IMR-90 (cell line): ENCODE measurements at regions not wholly inside any gene's neighbourhood (a gene's known extent, or its start where the extent isn't known, plus 50 kb on each side); places are given as distances from the start of the nearest gene placed in this dataset.

Source experiments
- ATAC-seq: fragments of 200-7000 bp; cut with Tn5 transposase; 2 replicates; pipeline ENCODE4 v1.9.1; 2020; ENCODE audit warnings: low read depth, mild to moderate bottlenecking, moderate library complexity
- BruUV-seq: library from RNA; stranded (reverse); fragments of 400-500 nt; replicated peaks from 2 replicates; lab custom pipeline; 2021; lab: Mats Ljungman, UMichigan
- CTCF ChIA-PET: fragments of 300-600 bp; formaldehyde crosslinking; extraction: SDS; loops from one replicate; lab custom pipeline; 2021; ENCODE audit warnings: antibody characterized with exemption; lab: Yijun Ruan, JAX
- POLR2A ChIA-PET: fragments of 300-600 bp; sonication (Branson Sonifier 250); formaldehyde crosslinking; loops from one replicate; lab custom pipeline; 2022; ENCODE audit warnings: antibody characterized with exemption; ENCODE audit not compliant: unreplicated experiment; lab: Charles Lee
- DNase-seq: peaks from one replicate; pipeline ENCODE4 v3.0.0; 2013
- H2AFZ ChIP-seq: replicated peaks from 2 replicates; pipeline ENCODE3; 2013; ENCODE audit warnings: low read length, mild to moderate bottlenecking; ENCODE audit not compliant: poor library complexity
- H2AK5ac ChIP-seq: 2 replicates; pipeline ENCODE4 v1.6.1; 2013; ENCODE audit warnings: low read depth, low read length, inconsistent platforms
- H2AK9ac ChIP-seq: replicated peaks from 2 replicates; pipeline ENCODE3; 2013; ENCODE audit warnings: mild to moderate bottlenecking, low read depth, low read length, moderate library complexity; ENCODE audit not compliant: poor library complexity
- H2BK120ac ChIP-seq: 2 replicates; pipeline ENCODE4 v1.6.1; 2013; ENCODE audit warnings: low read depth, low read length, inconsistent platforms
- H2BK15ac ChIP-seq: 3 replicates; pipeline ENCODE4 v1.6.1; 2013; ENCODE audit warnings: low read depth, low read length, inconsistent platforms
- H2BK20ac ChIP-seq: 2 replicates; pipeline ENCODE4 v1.6.1; 2013; ENCODE audit warnings: low read depth, mild to moderate bottlenecking, inconsistent platforms, low read length, moderate library complexity
- H2BK5ac ChIP-seq: 2 replicates; pipeline ENCODE4 v1.6.1; 2013; ENCODE audit warnings: mild to moderate bottlenecking, low read depth, low read length, inconsistent platforms; ENCODE audit not compliant: poor library complexity, severe bottlenecking
- H3K14ac ChIP-seq: replicated peaks from 2 replicates; pipeline ENCODE4 v1.6.1; 2013; ENCODE audit warnings: low read depth, low read length, inconsistent platforms
- H3K18ac ChIP-seq: 2 replicates; pipeline ENCODE4 v1.6.1; 2013; ENCODE audit warnings: low read depth, low read length, control low read depth
- H3K23ac ChIP-seq: 2 replicates; pipeline ENCODE4 v1.6.1; 2013; ENCODE audit warnings: low read depth, low read length, inconsistent platforms
- H3K27ac ChIP-seq: 2 replicates; pipeline ENCODE4 v1.5.1; 2013; ENCODE audit warnings: mild to moderate bottlenecking, control low read depth, low read length; ENCODE audit not compliant: insufficient read depth
- H3K27me3 ChIP-seq: 2 replicates; pipeline ENCODE4 v1.6.1; 2013; ENCODE audit warnings: low read length; ENCODE audit not compliant: control insufficient read depth, insufficient read depth
- H3K36me3 ChIP-seq: 2 replicates; pipeline ENCODE4 v1.6.1; 2013; ENCODE audit warnings: low read length, mixed read lengths; ENCODE audit not compliant: control insufficient read depth, insufficient read depth
- H3K4ac ChIP-seq: 2 replicates; pipeline ENCODE4 v1.6.1; 2013; ENCODE audit warnings: low read depth, low read length, inconsistent platforms
- H3K4me1 ChIP-seq: 2 replicates; pipeline ENCODE4 v1.6.1; 2013; ENCODE audit warnings: low read length, mixed read lengths; ENCODE audit not compliant: control insufficient read depth, insufficient read depth
- H3K4me2 ChIP-seq: 2 replicates; pipeline ENCODE4 v1.6.1; 2013; ENCODE audit warnings: low read depth, mild to moderate bottlenecking, control low read depth, low read length, moderate library complexity
- H3K4me3 ChIP-seq: 2 replicates; pipeline ENCODE4 v1.5.1; 2013; ENCODE audit warnings: low read depth, mild to moderate bottlenecking, control low read depth, low read length, moderate library complexity; ENCODE audit not compliant: insufficient read depth
- H3K56ac ChIP-seq: 2 replicates; pipeline ENCODE4 v1.6.1; 2013; ENCODE audit warnings: low read length, inconsistent platforms; ENCODE audit not compliant: insufficient read depth; ENCODE audit errors: extremely low read depth
- H3K79me1 ChIP-seq, 2 experiments: 2 replicates each; pipeline ENCODE4 v1.6.1; 2013; ENCODE audit warnings: low read length in 2 of 2, inconsistent platforms in 1 of 2, low read depth in 1 of 2
- H3K9ac ChIP-seq: 2 replicates; pipeline ENCODE4 v1.6.1; 2013; ENCODE audit warnings: low read depth, low read length, control low read depth
- H3K9me1 ChIP-seq: 2 replicates; pipeline ENCODE4 v1.6.1; 2013; ENCODE audit warnings: low read length, inconsistent platforms; ENCODE audit not compliant: insufficient read depth
- H3K9me3 ChIP-seq: 2 replicates; pipeline ENCODE4 v1.6.1; 2013; ENCODE audit warnings: low read length; ENCODE audit not compliant: control insufficient read depth, insufficient read depth
- H4K20me1 ChIP-seq: 2 replicates; pipeline ENCODE4 v1.6.1; 2013; ENCODE audit warnings: low read length, inconsistent platforms; ENCODE audit not compliant: insufficient read depth
- H4K5ac ChIP-seq: 2 replicates; pipeline ENCODE4 v1.6.1; 2013; ENCODE audit warnings: mild to moderate bottlenecking, low read depth, low read length, control low read depth
- H4K8ac ChIP-seq, 2 experiments: 2 replicates each; pipeline ENCODE4 v1.6.1; 2013; ENCODE audit warnings: low read depth in 2 of 2, low read length in 2 of 2, control low read depth in 1 of 2, inconsistent platforms in 1 of 2
- H4K91ac ChIP-seq: 2 replicates; pipeline ENCODE4 v1.6.1; 2013; ENCODE audit warnings: low read depth, low read length, inconsistent platforms; ENCODE audit not compliant: insufficient read depth
- BHLHE40 ChIP-seq: fragments of 150-350 bp; IDR thresholded peaks from 2 replicates; pipeline ENCODE4 v1.6.1; 2016; ENCODE audit warnings: mild to moderate bottlenecking, low read depth, low read length
- CEBPB ChIP-seq: IDR thresholded peaks from 2 replicates; pipeline ENCODE4 v1.6.1; 2012; ENCODE audit warnings: low read depth, low read length, improper control_type of control experiment
- CHD1 ChIP-seq: IDR thresholded peaks from 2 replicates; pipeline ENCODE4 v1.6.1; 2012; ENCODE audit warnings: low read depth, low read length, improper control_type of control experiment
- FOS ChIP-seq: fragments of 150-350 bp; IDR thresholded peaks from 2 replicates; pipeline ENCODE4 v1.6.1; 2016; ENCODE audit warnings: low read depth, low read length
- MAFK ChIP-seq: IDR thresholded peaks from 2 replicates; pipeline ENCODE4 v1.6.1; 2012; ENCODE audit warnings: low read depth, low read length, improper control_type of control experiment
- MAZ ChIP-seq: IDR thresholded peaks from 2 replicates; pipeline ENCODE4 v1.6.1; 2012; ENCODE audit warnings: low read depth, mild to moderate bottlenecking, low read length, improper control_type of control experiment, moderate library complexity, borderline replicate concordance
- MXI1 ChIP-seq: IDR thresholded peaks from 2 replicates; pipeline ENCODE4 v1.6.1; 2012; ENCODE audit warnings: low read depth, mild to moderate bottlenecking, low read length, moderate library complexity, borderline replicate concordance
- NFE2L2 ChIP-seq: fragments of 150-350 bp; IDR thresholded peaks from 2 replicates; pipeline ENCODE4 v1.6.1; 2016; ENCODE audit warnings: low read depth, mild to moderate bottlenecking, low read length
- POLR2A ChIP-seq: IDR thresholded peaks from 2 replicates; pipeline ENCODE4 v1.6.1; 2012; ENCODE audit warnings: mild to moderate bottlenecking, low read depth, low read length
- RAD21 ChIP-seq: IDR thresholded peaks from 2 replicates; pipeline ENCODE4 v1.6.1; 2012; ENCODE audit warnings: low read length, improper control_type of control experiment
- RCOR1 ChIP-seq: IDR thresholded peaks from 2 replicates; pipeline ENCODE4 v1.6.1; 2012; ENCODE audit warnings: mild to moderate bottlenecking, low read length, improper control_type of control experiment; ENCODE audit not compliant: insufficient replicate concordance
- RFX5 ChIP-seq: IDR thresholded peaks from 2 replicates; pipeline ENCODE4 v1.8.0; 2012; ENCODE audit warnings: low read depth, mild to moderate bottlenecking, low read length, moderate library complexity
- SMC3 ChIP-seq: fragments of 150-350 bp; IDR thresholded peaks from 2 replicates; pipeline ENCODE4 v1.6.1; 2016; ENCODE audit warnings: low read depth, mild to moderate bottlenecking, antibody characterized with exemption, low read length, moderate library complexity
- WGBS, 2 experiments: methylation state at CpG; one replicate each; pipeline versions ENCODE4 v1.1.5 to v1.1.7; 2013; ENCODE audit warnings: missing lambda C conversion rate in 2 of 2; ENCODE audit not compliant: insufficient read length in 1 of 2; ENCODE audit errors: extremely low coverage in 2 of 2; 5-methylcytosine and 5-hydroxymethylcytosine counted together
- dilution Hi-C: fragments of 300-500 bp; cut with HindIII; formaldehyde crosslinking; loops from one replicate; pipeline ENCODE4 v1.14.3; 2018; ENCODE audit warnings: low sequenced_read_pairs; ENCODE audit not compliant: unreplicated experiment
- in situ Hi-C: fragments of 300-500 bp; cut with MboI; formaldehyde crosslinking; loops from 3 replicates; pipeline ENCODE4 v1.14.3; 2019; ENCODE audit warnings: low sequenced_read_pairs, inconsistent platforms, mixed read lengths
- intact Hi-C: fragments of 100-400 bp; cut with micrococcal nuclease; formaldehyde crosslinking; loops from 2 replicates; pipeline ENCODE4 v1.10.0; 2022
- TF ChIP-seq, protein P1 (sequence below): conservative IDR thresholded peaks from 2 replicates; pipeline ENCODE4 v1.5.1; 2012; ENCODE audit warnings: mild to moderate bottlenecking, low read depth, low read length, improper control_type of control experiment
- TF ChIP-seq, protein P2 (sequence below): fragments of 150-350 bp; IDR thresholded peaks from 2 replicates; pipeline ENCODE4 v1.6.1; 2016; ENCODE audit warnings: low read depth, mild to moderate bottlenecking, low read length, moderate library complexity, borderline replicate concordance
- TF ChIP-seq, protein P3 (sequence below): fragments of 150-350 bp; IDR thresholded peaks from 2 replicates; pipeline ENCODE4 v1.6.1; 2017; ENCODE audit warnings: mild to moderate bottlenecking, antibody characterized with exemption, low read length, low read depth

DNA sequence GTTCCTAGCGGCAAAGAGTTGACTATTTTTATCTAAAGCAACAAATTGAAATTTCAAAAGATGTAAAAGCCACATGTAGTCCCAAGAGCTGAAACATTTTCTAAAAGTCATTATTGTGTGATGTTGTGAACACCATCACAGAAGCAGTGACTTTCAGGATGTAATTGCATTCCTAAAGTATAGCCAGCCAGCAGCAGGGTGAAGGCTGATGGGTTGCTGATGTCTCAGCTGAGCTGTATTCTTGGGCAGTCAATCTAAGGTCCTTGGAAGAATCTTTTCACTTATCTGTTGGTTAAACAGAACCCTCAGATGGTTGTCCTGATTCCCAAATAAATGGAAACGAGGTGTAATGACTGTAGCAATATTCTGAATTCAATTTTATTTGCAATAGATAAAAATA is 237.4 kb upstream of the WWC1 start:
- dilution Hi-C loops (no loop called here), in situ Hi-C loops (no loop called here), intact Hi-C loops (no loop called here)
- Histone ChIP-seq H3K18ac (no peak overlapping the region), H3K27ac (no peak overlapping the region), H2AK9ac (no peak overlapping the region), H3K56ac (no peak overlapping the region), H2BK5ac (no peak overlapping the region), H3K4me3 (no peak overlapping the region), H3K4me2 (no peak overlapping the region), H4K8ac (no peak overlapping the region), H3K27me3 (no peaks in the 10 kb centered on the region), H3K4ac (no peak overlapping the region), H3K4me1 (no peaks in the 10 kb centered on the region), H3K79me1 (no peaks in the 10 kb centered on the region), H4K91ac (no peak overlapping the region), H2BK15ac (no peak overlapping the region), H4K5ac (no peak overlapping the region), H3K9me1 (no peaks in the 10 kb centered on the region), H3K9ac (no peak overlapping the region), H2AK5ac (no peak overlapping the region), H3K9me3 (no peaks in the 10 kb centered on the region), H4K20me1 (no peaks in the 10 kb centered on the region), H2BK120ac (no peak overlapping the region), H3K23ac (no peak overlapping the region), H3K36me3 (no peaks in the 10 kb centered on the region), H2AFZ (no peak overlapping the region), H3K14ac (no peak overlapping the region), H2BK20ac (no peak overlapping the region)
- ChIA-PET POLR2A (no interaction called here), CTCF (no interaction called here)
- no peak for DNase-seq
- WGBS, 2 experiments = no CpG with 5 or more reads among the region's 2 CpGs
- BruUV-seq = no TSS peak
- ATAC-seq = no peak
- TF ChIP-seq SMC3 (no peak), CEBPB (no peak), RCOR1 (no peak), RFX5 (no peak), NFE2L2 (no peak), RAD21 (no peak), FOS (no peak), BHLHE40 (no peak), POLR2A (no peak), CHD1 (no peak), MXI1 (no peak), MAZ (no peak), MAFK (no peak)
- TF ChIP-seq, protein P1, sequence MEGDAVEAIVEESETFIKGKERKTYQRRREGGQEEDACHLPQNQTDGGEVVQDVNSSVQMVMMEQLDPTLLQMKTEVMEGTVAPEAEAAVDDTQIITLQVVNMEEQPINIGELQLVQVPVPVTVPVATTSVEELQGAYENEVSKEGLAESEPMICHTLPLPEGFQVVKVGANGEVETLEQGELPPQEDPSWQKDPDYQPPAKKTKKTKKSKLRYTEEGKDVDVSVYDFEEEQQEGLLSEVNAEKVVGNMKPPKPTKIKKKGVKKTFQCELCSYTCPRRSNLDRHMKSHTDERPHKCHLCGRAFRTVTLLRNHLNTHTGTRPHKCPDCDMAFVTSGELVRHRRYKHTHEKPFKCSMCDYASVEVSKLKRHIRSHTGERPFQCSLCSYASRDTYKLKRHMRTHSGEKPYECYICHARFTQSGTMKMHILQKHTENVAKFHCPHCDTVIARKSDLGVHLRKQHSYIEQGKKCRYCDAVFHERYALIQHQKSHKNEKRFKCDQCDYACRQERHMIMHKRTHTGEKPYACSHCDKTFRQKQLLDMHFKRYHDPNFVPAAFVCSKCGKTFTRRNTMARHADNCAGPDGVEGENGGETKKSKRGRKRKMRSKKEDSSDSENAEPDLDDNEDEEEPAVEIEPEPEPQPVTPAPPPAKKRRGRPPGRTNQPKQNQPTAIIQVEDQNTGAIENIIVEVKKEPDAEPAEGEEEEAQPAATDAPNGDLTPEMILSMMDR = no peak
- TF ChIP-seq, protein P2, sequence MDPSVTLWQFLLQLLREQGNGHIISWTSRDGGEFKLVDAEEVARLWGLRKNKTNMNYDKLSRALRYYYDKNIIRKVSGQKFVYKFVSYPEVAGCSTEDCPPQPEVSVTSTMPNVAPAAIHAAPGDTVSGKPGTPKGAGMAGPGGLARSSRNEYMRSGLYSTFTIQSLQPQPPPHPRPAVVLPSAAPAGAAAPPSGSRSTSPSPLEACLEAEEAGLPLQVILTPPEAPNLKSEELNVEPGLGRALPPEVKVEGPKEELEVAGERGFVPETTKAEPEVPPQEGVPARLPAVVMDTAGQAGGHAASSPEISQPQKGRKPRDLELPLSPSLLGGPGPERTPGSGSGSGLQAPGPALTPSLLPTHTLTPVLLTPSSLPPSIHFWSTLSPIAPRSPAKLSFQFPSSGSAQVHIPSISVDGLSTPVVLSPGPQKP = no peak
- TF ChIP-seq, protein P3, sequence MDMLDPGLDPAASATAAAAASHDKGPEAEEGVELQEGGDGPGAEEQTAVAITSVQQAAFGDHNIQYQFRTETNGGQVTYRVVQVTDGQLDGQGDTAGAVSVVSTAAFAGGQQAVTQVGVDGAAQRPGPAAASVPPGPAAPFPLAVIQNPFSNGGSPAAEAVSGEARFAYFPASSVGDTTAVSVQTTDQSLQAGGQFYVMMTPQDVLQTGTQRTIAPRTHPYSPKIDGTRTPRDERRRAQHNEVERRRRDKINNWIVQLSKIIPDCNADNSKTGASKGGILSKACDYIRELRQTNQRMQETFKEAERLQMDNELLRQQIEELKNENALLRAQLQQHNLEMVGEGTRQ = no peak
